Left lung (tissue), 4 donors: ENCODE measurements at regions not wholly inside any gene's neighbourhood (a gene's known extent, or its start where the extent isn't known, plus 50 kb on each side); places are given as distances from the start of the nearest gene placed in this dataset.
"Not testable (repeated sequence)": the region's sequence is repeated elsewhere in the genome, so short reads cannot be mapped to it uniquely, and the experiment has no call there.

Experiments used
- ATAC-seq: fragments of 200-7000 bp; cut with Tn5 transposase; one replicate; pipeline ENCODE4 v1.9.1; 2020; ENCODE audit warnings: moderate library complexity
- DNase-seq, 4 donors: peaks; one replicate each; pipeline ENCODE4 v3.0.0-alpha.2; 2013 to 2020
- H3K27ac ChIP-seq, 2 donors: fragments of 200-600 bp; sonication (generic) in 1 of 2; one replicate each; pipeline versions ENCODE4 v1.5.0 to v1.8.0; 2020 to 2021
- H3K27me3 ChIP-seq, 2 donors: fragments of 200-600 bp; sonication (generic) in 1 of 2; one replicate each; pipeline versions ENCODE4 v1.5.0 to v1.8.0; 2020 to 2021
- H3K36me3 ChIP-seq, 2 donors: fragments of 200-600 bp; sonication (generic) in 1 of 2; one replicate each; pipeline versions ENCODE4 v1.5.0 to v1.8.0; 2020 to 2021
- H3K4me1 ChIP-seq, 2 donors: fragments of 200-600 bp; one replicate each; pipeline ENCODE4 v1.8.0; 2021
- H3K4me3 ChIP-seq, 2 donors: fragments of 200-600 bp; sonication (generic) in 1 of 2; one replicate each; pipeline versions ENCODE4 v1.5.0 to v1.8.0; 2020 to 2021; ENCODE audit warnings: mild to moderate bottlenecking in 1 of 2
- H3K9me3 ChIP-seq, 2 donors: fragments of 200-600 bp; sonication (generic) in 1 of 2; one replicate each; pipeline versions ENCODE4 v1.5.0 to v1.8.0; 2020 to 2021
- intact Hi-C, 2 donors: fragments of 100-400 bp; cut with DNase I; formaldehyde crosslinking; loops; one replicate each; pipeline versions ENCODE4 v1.11.2 to v1.14.2; 2022
- TF ChIP-seq, protein P1 (sequence below), 2 donors: fragments of 200-600 bp; sonication (generic) in 1 of 2; IDR thresholded peaks; one replicate each; pipeline versions ENCODE4 v1.5.0 to v1.8.0; 2021; ENCODE audit warnings: antibody characterized with exemption in 2 of 2
- donor health status: DM: no; HTN: yes; CAD: no.
- donor health status: DM: no; HTN: no; CAD: no.

- no peak for DNase-seq
- TF ChIP-seq, protein P1, sequence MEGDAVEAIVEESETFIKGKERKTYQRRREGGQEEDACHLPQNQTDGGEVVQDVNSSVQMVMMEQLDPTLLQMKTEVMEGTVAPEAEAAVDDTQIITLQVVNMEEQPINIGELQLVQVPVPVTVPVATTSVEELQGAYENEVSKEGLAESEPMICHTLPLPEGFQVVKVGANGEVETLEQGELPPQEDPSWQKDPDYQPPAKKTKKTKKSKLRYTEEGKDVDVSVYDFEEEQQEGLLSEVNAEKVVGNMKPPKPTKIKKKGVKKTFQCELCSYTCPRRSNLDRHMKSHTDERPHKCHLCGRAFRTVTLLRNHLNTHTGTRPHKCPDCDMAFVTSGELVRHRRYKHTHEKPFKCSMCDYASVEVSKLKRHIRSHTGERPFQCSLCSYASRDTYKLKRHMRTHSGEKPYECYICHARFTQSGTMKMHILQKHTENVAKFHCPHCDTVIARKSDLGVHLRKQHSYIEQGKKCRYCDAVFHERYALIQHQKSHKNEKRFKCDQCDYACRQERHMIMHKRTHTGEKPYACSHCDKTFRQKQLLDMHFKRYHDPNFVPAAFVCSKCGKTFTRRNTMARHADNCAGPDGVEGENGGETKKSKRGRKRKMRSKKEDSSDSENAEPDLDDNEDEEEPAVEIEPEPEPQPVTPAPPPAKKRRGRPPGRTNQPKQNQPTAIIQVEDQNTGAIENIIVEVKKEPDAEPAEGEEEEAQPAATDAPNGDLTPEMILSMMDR (IDR thresholded peaks at IDR 0.05): no peak
- peaks cover 0 to 8% of the 10 kb centered on the region in 2 donors for H3K9me3 ChIP-seq
Measured at GRCh38 chr1:240722788-240723187, 110.8 kb upstream of the GREM2 start.

GRCh38 chr1:240720976-240721375 is 109.0 kb upstream of the GREM2 start:
- intact Hi-C loops: no loop called here
- no peak overlapping the region for H3K27ac ChIP-seq
- no peak overlapping the region for H3K4me3 ChIP-seq
- H3K9me3 ChIP-seq: no peaks in the 10 kb centered on the region
- no peaks in the 10 kb centered on the region for H3K36me3 ChIP-seq
- ATAC-seq: no peak
- no peaks in the 10 kb centered on the region for H3K4me1 ChIP-seq
- DNase-seq: no peak
- H3K27me3 ChIP-seq: no peaks in the 10 kb centered on the region
- TF ChIP-seq, protein P1 (IDR thresholded peaks at IDR 0.05): no peak

More at GRCh38 chr1:240722788-240723187, 110.8 kb upstream of the GREM2 start:
- no peak overlapping the region for H3K27ac ChIP-seq
- no peaks in the 10 kb centered on the region for H3K27me3 ChIP-seq
- H3K4me3 ChIP-seq: no peak overlapping the region
- no peaks in the 10 kb centered on the region for H3K36me3 ChIP-seq
- intact Hi-C loops: no loop called here
- no peaks in the 10 kb centered on the region for H3K4me1 ChIP-seq
- no peak for ATAC-seq

- Histone ChIP-seq H3K4me3 (no peak overlapping the region), H3K27me3 (no peaks in the 10 kb centered on the region), H3K4me1 (no peaks in the 10 kb centered on the region), H3K27ac (no peak overlapping the region), H3K9me3 (no peaks in the 10 kb centered on the region), H3K36me3 (no peaks in the 10 kb centered on the region)
- no peak for ATAC-seq
- DNase-seq: no peak
- TF ChIP-seq, protein P1 (IDR thresholded peaks at IDR 0.05): no peak
- intact Hi-C loops: no loop called here
Measured at GRCh38 chr1:240719953-240720700, 108.2 kb upstream of the GREM2 start.

GRCh38 chr1:240716538-240716937 is 104.6 kb upstream of the GREM2 start:
- H3K27me3 ChIP-seq, H3K4me1 ChIP-seq, H3K9me3 ChIP-seq, H3K36me3 ChIP-seq, H3K4me3 ChIP-seq, H3K27ac ChIP-seq, DNase-seq, intact Hi-C loops, ATAC-seq: not testable (repeated sequence)

DNA sequence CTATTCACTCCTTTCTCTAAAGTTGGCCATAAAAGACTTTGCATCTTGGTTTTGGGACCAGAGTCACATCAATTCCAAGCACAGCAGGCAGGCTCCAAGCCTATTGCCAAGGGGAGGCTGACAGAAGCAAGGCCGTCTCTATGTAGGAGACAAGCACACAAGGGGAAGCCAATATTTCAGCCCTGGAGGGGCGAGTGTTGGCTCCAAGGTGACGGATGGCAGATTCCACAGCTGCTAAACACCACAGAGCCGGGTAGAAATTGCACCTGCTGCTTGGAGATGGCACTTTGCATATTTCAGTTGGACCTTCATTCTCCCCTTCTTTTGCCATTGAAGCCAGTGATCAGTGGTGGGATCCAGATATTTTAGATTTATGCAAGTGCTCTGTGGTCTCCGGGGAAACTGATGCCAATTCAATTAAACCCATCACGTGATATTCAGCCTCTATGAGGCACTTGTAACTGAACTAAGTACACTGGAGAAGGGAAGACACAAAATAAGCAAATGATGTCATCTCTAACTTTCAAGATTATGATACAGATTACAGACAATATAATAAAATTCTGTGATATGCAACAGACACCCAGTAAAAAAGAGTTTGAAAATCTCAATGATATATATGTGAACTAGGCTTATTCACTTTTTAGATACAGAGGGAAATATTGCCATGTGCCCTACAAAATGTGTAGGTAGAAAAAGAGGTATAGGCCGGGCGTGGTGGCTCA is 102.8 kb upstream of the GREM2 start:
- Histone ChIP-seq H3K4me3 (no peak overlapping the region), H3K27ac (no peak overlapping the region), H3K4me1 (no peaks in the 10 kb centered on the region), H3K9me3 (no peaks in the 10 kb centered on the region), H3K36me3 (no peaks in the 10 kb centered on the region), H3K27me3 (no peaks in the 10 kb centered on the region)
- DNase-seq (no peak), ATAC-seq (no peak)
- intact Hi-C loops: no loop called here
- TF ChIP-seq, protein P1 (IDR thresholded peaks at IDR 0.05): no peak
